ENCODE measurements at regions not wholly inside any gene's neighbourhood (a gene's known extent, or its start where the extent isn't known, plus 50 kb on each side); places are given as distances from the start of the nearest gene placed in this dataset.
A peak's percentile ranks its signal among the peaks of the same experiment; 100 is the strongest.

GRCh38 chr12:107340898-107341297 lies 247.5 kb upstream of the CRY1 start:
- H3K27me3 ChIP-seq (ENCODE audit: control insufficient read depth in 1 of 2, insufficient read depth in 2 of 2, low read length in 2 of 2): no peaks in the 10 kb centered on the region
- H3K4me3 ChIP-seq (ENCODE audit: low read depth in 1 of 2, low read length in 2 of 2): no peak overlapping the region
- no peaks in the 10 kb centered on the region for H3K9me3 ChIP-seq (ENCODE audit: control insufficient read depth in 2 of 2, insufficient read depth in 1 of 2, low read depth in 1 of 2, low read length in 1 of 2)
- H3K27ac ChIP-seq (ENCODE audit: low read depth in 2 of 2, low read length in 1 of 2): no peak overlapping the region
- 89 to 92% methylated on average over 5 of the region's 5 CpGs for WGBS, 2 donors
- no peaks in the 10 kb centered on the region for H3K36me3 ChIP-seq (ENCODE audit: control insufficient read depth in 2 of 2, insufficient read depth in 2 of 2, low read length in 1 of 2)
- no peaks in the 10 kb centered on the region for H3K4me1 ChIP-seq (ENCODE audit: control insufficient read depth in 2 of 2, insufficient read depth in 2 of 2, low read length in 1 of 2)

DNA sequence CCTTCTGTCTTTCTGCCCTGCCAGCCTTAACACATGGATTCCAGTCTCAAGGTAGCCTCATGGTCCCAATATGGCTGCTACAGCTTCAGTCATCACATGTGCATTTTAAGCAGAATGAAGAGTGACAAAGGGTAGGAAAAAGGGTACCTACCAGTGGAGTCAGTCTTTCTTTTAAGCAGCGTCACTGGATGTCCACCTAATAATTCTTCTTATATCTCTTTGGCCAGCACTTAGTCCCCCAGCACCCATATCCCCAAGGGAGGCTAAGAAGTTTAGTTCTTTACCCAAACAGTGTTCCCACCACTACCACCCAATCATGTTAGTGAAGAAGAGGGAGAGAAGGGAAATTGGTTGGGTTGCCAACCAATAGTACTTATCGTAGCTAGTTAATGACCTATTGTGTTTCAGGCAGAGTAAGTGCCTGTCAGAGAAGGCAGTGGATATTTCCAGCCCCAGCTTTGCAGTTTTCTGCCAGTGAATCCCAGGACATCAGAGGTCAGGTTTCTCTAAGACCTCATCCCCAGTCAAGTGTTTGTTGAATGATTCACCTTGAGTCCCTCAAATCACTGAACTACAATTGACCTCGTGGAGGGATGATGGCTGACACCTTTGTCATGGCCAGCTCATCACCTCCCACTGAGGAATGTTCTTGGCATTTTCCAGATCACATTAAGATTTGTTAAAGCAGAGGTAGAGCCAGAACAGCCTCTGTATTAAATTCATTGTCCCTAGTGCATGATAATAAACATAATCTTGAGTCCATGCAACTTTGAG lies 250.9 kb upstream of the CRY1 start:
- H3K9me3 ChIP-seq (ENCODE audit: control insufficient read depth in 2 of 2, insufficient read depth in 1 of 2, low read depth in 1 of 2, low read length in 1 of 2): no peaks in the 10 kb centered on the region
- 72 to 80% methylated on average over 3 of the region's 3 CpGs for WGBS, 2 donors
- H3K4me3 ChIP-seq (ENCODE audit: low read depth in 1 of 2, low read length in 2 of 2): no peak overlapping the region
- H3K27me3 ChIP-seq (ENCODE audit: control insufficient read depth in 1 of 2, insufficient read depth in 2 of 2, low read length in 2 of 2): no peaks in the 10 kb centered on the region
- H3K36me3 ChIP-seq (ENCODE audit: control insufficient read depth in 2 of 2, insufficient read depth in 2 of 2, low read length in 1 of 2): no peaks in the 10 kb centered on the region
- no peak overlapping the region for H3K27ac ChIP-seq (ENCODE audit: low read depth in 2 of 2, low read length in 1 of 2)
- peaks cover 3 to 4% of the 10 kb centered on the region in 2 donors for H3K4me1 ChIP-seq (ENCODE audit: control insufficient read depth in 2 of 2, insufficient read depth in 2 of 2, low read length in 1 of 2)

GRCh38 chr12:107347261-107347660 lies 253.9 kb upstream of the CRY1 start:
- Histone ChIP-seq H3K9me3 (ENCODE audit: control insufficient read depth in 2 of 2, insufficient read depth in 1 of 2, low read depth in 1 of 2, low read length in 1 of 2) (no peaks in the 10 kb centered on the region), H3K4me3 (ENCODE audit: low read depth in 1 of 2, low read length in 2 of 2) (no peak overlapping the region), H3K36me3 (ENCODE audit: control insufficient read depth in 2 of 2, insufficient read depth in 2 of 2, low read length in 1 of 2) (no peaks in the 10 kb centered on the region), H3K27ac (ENCODE audit: low read depth in 2 of 2, low read length in 1 of 2) (no peak overlapping the region), H3K4me1 (ENCODE audit: control insufficient read depth in 2 of 2, insufficient read depth in 2 of 2, low read length in 1 of 2) (peaks cover 4 to 6% of the 10 kb centered on the region in 2 donors), H3K27me3 (ENCODE audit: control insufficient read depth in 1 of 2, insufficient read depth in 2 of 2, low read length in 2 of 2) (no peaks in the 10 kb centered on the region)
- 95 to 96% methylated on average over 3 of the region's 3 CpGs for WGBS, 2 donors

DNA sequence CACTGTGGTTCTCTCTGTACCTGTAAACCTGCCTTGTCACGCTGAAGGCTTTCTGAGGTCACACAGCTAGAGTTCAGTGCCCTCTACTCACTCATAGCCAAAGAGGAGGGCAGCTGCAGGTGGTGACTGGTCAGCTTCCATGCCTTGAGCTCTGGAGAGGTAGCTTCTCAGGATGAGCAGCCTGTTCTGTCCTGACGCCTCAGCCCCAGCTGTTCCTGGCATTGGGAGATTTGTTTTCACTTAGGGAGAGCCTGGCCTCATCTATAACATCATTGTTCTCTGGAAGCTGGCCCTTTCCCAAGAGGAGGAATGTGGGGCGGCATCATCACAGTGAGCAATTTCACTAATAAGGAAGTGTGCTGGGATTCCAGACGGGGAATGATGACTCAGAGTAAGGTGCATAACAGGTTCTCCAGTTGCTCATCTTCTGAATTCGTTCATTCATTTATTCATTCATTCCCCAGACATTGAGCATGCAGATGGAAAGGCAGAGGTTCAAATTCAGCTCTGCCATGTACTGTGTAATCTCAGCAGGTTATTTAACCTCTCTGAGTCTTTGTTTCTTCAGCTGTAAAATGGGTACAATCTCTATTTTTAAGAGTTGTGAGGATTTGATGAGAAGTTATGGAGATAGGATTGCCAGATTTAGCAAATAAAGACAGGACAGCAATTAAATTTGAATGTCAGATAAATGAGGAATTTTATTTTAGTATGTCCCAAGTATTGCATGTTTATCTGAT lies 255.8 kb upstream of the CRY1 start:
- no peaks in the 10 kb centered on the region for H3K36me3 ChIP-seq (ENCODE audit: control insufficient read depth in 2 of 2, insufficient read depth in 2 of 2, low read length in 1 of 2)
- WGBS, 2 donors: 21 to 30% methylated on average over 5 of the region's 5 CpGs
- peaks cover 4 to 6% of the 10 kb centered on the region in 2 donors for H3K4me1 ChIP-seq (ENCODE audit: control insufficient read depth in 2 of 2, insufficient read depth in 2 of 2, low read length in 1 of 2)
- H3K27me3 ChIP-seq (ENCODE audit: control insufficient read depth in 1 of 2, insufficient read depth in 2 of 2, low read length in 2 of 2): no peaks in the 10 kb centered on the region
- no peaks in the 10 kb centered on the region for H3K9me3 ChIP-seq (ENCODE audit: control insufficient read depth in 2 of 2, insufficient read depth in 1 of 2, low read depth in 1 of 2, low read length in 1 of 2)
- H3K27ac ChIP-seq (ENCODE audit: low read depth in 2 of 2, low read length in 1 of 2): peak overlapping the region in 1 of 2 donors; percentile 80
- no peak overlapping the region for H3K4me3 ChIP-seq (ENCODE audit: low read depth in 1 of 2, low read length in 2 of 2)

DNA sequence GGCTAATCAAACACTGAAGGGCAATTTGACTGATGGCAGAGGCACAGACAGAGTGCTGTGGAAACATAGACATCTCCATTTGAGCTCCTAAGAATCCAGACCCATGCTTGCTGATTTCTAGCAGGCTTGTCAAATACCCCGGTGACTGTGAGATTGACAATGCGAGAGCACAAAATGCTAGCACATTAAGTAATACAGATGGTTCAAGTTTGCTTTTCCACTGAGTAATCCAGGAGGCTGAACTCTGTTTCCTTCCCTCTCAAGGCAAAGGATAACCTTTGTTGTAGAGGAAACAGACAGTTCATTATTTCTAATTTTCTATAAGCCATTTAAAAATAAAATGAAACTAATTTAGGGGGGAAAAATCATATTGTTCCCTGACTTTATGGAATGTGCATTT lies 256.5 kb upstream of the CRY1 start:
- no peak overlapping the region for H3K27ac ChIP-seq (ENCODE audit: low read depth in 2 of 2, low read length in 1 of 2)
- no peak overlapping the region for H3K4me3 ChIP-seq (ENCODE audit: low read depth in 1 of 2, low read length in 2 of 2)
- WGBS, 2 donors: 67 to 74% methylated on average over 2 of the region's 2 CpGs
- H3K9me3 ChIP-seq (ENCODE audit: control insufficient read depth in 2 of 2, insufficient read depth in 1 of 2, low read depth in 1 of 2, low read length in 1 of 2): no peaks in the 10 kb centered on the region
- peaks cover 4 to 6% of the 10 kb centered on the region in 2 donors for H3K4me1 ChIP-seq (ENCODE audit: control insufficient read depth in 2 of 2, insufficient read depth in 2 of 2, low read length in 1 of 2)
- no peaks in the 10 kb centered on the region for H3K27me3 ChIP-seq (ENCODE audit: control insufficient read depth in 1 of 2, insufficient read depth in 2 of 2, low read length in 2 of 2)
- no peaks in the 10 kb centered on the region for H3K36me3 ChIP-seq (ENCODE audit: control insufficient read depth in 2 of 2, insufficient read depth in 2 of 2, low read length in 1 of 2)

DNA sequence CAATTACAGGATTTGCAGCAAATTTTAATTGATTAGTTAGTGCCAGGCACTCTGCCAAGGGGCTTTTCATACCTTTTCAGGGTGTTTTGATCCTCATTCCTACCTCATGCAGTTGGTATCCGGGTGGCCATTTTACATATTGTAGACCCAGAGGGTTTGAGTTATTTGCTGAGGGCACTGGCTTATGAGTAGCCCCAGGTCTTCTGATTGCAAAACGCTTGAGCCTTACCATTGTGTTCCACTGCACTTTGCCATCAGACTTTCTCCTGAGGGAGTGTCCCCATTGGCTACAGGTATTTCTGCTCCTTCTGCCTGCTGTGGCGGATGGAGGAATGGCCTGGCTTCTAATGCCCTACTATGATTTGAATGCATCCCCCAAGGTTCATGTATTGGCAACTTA lies 257.8 kb upstream of the CRY1 start:
- Histone ChIP-seq H3K27me3 (ENCODE audit: control insufficient read depth in 1 of 2, insufficient read depth in 2 of 2, low read length in 2 of 2) (no peaks in the 10 kb centered on the region), H3K27ac (ENCODE audit: low read depth in 2 of 2, low read length in 1 of 2) (no peak overlapping the region), H3K4me1 (ENCODE audit: control insufficient read depth in 2 of 2, insufficient read depth in 2 of 2, low read length in 1 of 2) (peaks cover 4 to 6% of the 10 kb centered on the region in 2 donors), H3K9me3 (ENCODE audit: control insufficient read depth in 2 of 2, insufficient read depth in 1 of 2, low read depth in 1 of 2, low read length in 1 of 2) (no peaks in the 10 kb centered on the region), H3K4me3 (ENCODE audit: low read depth in 1 of 2, low read length in 2 of 2) (no peak overlapping the region), H3K36me3 (ENCODE audit: control insufficient read depth in 2 of 2, insufficient read depth in 2 of 2, low read length in 1 of 2) (no peaks in the 10 kb centered on the region)
- 69 to 80% methylated on average over 3 of the region's 3 CpGs for WGBS, 2 donors

DNA sequence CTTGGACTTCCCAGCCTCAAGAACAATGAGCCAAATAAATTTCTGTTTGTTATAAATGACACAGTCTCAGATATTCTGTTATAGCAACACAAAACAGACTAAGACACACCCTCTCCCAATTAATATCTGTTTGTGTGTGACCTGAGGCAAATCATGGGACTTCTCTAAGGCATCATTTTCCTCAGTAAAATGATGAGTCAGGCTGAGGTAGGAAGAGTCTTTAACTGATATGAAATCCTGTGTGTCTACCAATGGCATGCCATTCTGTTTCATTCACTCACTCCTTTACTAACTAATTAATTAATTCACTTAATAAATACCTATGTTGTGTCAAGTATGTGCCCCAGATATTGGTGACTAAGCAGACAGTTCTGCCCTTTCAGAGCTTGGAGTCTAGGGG lies 258.4 kb upstream of the CRY1 start:
- Histone ChIP-seq H3K9me3 (ENCODE audit: control insufficient read depth in 2 of 2, insufficient read depth in 1 of 2, low read depth in 1 of 2, low read length in 1 of 2) (no peaks in the 10 kb centered on the region), H3K4me3 (ENCODE audit: low read depth in 1 of 2, low read length in 2 of 2) (no peak overlapping the region), H3K27me3 (ENCODE audit: control insufficient read depth in 1 of 2, insufficient read depth in 2 of 2, low read length in 2 of 2) (no peaks in the 10 kb centered on the region), H3K36me3 (ENCODE audit: control insufficient read depth in 2 of 2, insufficient read depth in 2 of 2, low read length in 1 of 2) (no peaks in the 10 kb centered on the region), H3K27ac (ENCODE audit: low read depth in 2 of 2, low read length in 1 of 2) (no peak overlapping the region), H3K4me1 (ENCODE audit: control insufficient read depth in 2 of 2, insufficient read depth in 2 of 2, low read length in 1 of 2) (peaks cover 4 to 6% of the 10 kb centered on the region in 2 donors)

GRCh38 chr12:107352347-107353081 lies 259.2 kb upstream of the CRY1 start:
- Histone ChIP-seq H3K27ac (ENCODE audit: low read depth in 2 of 2, low read length in 1 of 2) (no peak overlapping the region), H3K9me3 (ENCODE audit: control insufficient read depth in 2 of 2, insufficient read depth in 1 of 2, low read depth in 1 of 2, low read length in 1 of 2) (no peaks in the 10 kb centered on the region), H3K27me3 (ENCODE audit: control insufficient read depth in 1 of 2, insufficient read depth in 2 of 2, low read length in 2 of 2) (no peaks in the 10 kb centered on the region), H3K4me3 (ENCODE audit: low read depth in 1 of 2, low read length in 2 of 2) (no peak overlapping the region), H3K36me3 (ENCODE audit: control insufficient read depth in 2 of 2, insufficient read depth in 2 of 2, low read length in 1 of 2) (no peaks in the 10 kb centered on the region), H3K4me1 (ENCODE audit: control insufficient read depth in 2 of 2, insufficient read depth in 2 of 2, low read length in 1 of 2) (peaks cover 4 to 6% of the 10 kb centered on the region in 2 donors)
- 67 to 75% methylated on average over 2 of the region's 2 CpGs for WGBS, 2 donors

DNA sequence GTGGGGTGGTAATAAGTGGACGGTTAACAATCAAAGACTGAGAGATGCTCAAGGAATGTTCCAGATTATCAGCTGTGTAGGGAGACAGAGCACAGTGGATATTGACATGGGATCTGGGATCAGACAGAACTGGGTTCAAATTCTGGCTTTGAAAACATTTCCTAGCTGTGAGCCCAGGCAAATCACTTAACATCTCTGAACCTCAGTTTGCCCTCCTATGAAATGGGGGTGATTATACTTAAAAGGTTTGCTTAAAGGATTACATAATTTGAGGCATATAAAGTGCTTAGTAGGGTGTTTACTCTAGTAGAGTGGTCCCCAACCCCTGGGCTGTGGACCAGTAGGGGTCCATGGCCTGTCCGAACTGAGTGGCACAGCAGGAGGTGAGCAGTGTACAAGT lies 260.0 kb upstream of the CRY1 start:
- Histone ChIP-seq H3K27ac (ENCODE audit: low read depth in 2 of 2, low read length in 1 of 2) (no peak overlapping the region), H3K4me3 (ENCODE audit: low read depth in 1 of 2, low read length in 2 of 2) (no peak overlapping the region), H3K36me3 (ENCODE audit: control insufficient read depth in 2 of 2, insufficient read depth in 2 of 2, low read length in 1 of 2) (no peaks in the 10 kb centered on the region), H3K4me1 (ENCODE audit: control insufficient read depth in 2 of 2, insufficient read depth in 2 of 2, low read length in 1 of 2) (peaks cover 4 to 6% of the 10 kb centered on the region in 2 donors), H3K9me3 (ENCODE audit: control insufficient read depth in 2 of 2, insufficient read depth in 1 of 2, low read depth in 1 of 2, low read length in 1 of 2) (no peaks in the 10 kb centered on the region), H3K27me3 (ENCODE audit: control insufficient read depth in 1 of 2, insufficient read depth in 2 of 2, low read length in 2 of 2) (no peaks in the 10 kb centered on the region)
- 87 to 93% methylated on average over 2 of the region's 2 CpGs for WGBS, 2 donors
